ENCODE measurements at regions not wholly inside any gene's neighbourhood (a gene's known extent, or its start where the extent isn't known, plus 50 kb on each side); places are given as distances from the start of the nearest gene placed in this dataset.

DNA sequence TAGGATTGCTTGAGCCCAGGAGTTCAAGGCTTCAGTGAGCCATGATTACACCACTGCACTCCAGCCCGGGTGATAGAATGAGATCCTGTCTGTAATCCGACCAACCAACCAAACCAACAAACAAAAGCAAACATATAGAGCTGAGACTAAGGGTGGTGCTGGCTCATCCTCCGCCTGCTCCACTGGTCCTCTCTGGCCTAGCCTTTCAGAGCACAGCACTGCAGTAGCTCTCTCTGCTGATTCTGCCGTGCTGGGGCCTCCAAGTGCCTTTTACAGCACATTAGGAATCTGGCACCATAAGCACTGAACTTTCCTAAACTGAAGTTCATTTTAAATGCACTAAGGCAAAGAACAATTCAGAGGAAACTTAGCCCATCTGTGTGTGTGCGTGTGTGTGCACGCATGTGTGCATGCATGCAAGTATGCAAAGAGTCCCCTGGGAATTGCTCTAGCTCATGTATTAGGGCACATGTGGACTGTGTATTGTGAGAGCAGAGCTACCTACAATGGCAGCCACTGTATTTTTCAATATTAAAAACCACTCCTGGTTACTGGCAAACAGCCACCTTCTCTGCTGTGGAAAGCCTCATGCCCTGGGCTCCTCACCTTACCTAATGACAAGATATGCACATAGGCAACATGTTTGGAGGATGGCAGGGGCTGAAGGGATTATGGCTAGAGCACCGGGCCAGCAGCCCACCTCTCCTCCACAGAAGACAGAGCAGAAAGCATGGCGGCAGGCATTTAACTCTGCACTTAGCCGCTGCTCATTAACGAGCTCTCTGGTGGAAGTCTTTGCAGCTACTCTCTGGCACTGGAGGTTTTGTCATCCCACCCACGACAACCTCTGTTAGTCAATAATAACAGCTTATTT, 223.1 kb upstream of the TSHZ3 start:
- H3K4me3 ChIP-seq (ENCODE audit: low read depth, low read length) = no peak overlapping the region
- TF ChIP-seq, protein P1, sequence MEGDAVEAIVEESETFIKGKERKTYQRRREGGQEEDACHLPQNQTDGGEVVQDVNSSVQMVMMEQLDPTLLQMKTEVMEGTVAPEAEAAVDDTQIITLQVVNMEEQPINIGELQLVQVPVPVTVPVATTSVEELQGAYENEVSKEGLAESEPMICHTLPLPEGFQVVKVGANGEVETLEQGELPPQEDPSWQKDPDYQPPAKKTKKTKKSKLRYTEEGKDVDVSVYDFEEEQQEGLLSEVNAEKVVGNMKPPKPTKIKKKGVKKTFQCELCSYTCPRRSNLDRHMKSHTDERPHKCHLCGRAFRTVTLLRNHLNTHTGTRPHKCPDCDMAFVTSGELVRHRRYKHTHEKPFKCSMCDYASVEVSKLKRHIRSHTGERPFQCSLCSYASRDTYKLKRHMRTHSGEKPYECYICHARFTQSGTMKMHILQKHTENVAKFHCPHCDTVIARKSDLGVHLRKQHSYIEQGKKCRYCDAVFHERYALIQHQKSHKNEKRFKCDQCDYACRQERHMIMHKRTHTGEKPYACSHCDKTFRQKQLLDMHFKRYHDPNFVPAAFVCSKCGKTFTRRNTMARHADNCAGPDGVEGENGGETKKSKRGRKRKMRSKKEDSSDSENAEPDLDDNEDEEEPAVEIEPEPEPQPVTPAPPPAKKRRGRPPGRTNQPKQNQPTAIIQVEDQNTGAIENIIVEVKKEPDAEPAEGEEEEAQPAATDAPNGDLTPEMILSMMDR (IDR thresholded peaks at IDR 0.05; ENCODE audit: low read depth, low read length, missing control alignments) = no peak
- no peak for DNase-seq (ENCODE audit: low read depth)

DNA sequence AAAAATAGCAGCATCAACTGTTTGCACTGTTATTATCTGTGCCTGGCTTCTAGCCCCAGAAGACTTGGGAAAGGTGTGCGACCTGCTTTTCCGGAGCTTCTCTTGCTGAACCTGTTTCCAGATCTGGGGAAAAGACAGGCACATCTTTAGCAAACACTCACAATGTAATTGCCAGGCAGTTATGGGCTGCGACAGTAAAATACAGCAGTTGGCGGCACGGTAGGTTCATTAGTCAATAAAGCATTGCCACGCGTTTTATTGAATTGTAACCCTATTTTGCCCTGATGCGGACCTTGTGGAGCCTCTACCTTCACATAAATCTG, 223.7 kb upstream of the TSHZ3 start:
- no peak overlapping the region for H3K4me3 ChIP-seq (ENCODE audit: low read depth, low read length)
- TF ChIP-seq, protein P1 (IDR thresholded peaks at IDR 0.05; ENCODE audit: low read depth, low read length, missing control alignments) = no peak
- DNase-seq (ENCODE audit: low read depth) = no peak

GRCh38 chr19:31574251-31574973, 225.2 kb upstream of the TSHZ3 start:
- no peak for DNase-seq (ENCODE audit: low read depth)
- TF ChIP-seq, protein P1 (IDR thresholded peaks at IDR 0.05; ENCODE audit: low read depth, low read length, missing control alignments) = no peak

DNA sequence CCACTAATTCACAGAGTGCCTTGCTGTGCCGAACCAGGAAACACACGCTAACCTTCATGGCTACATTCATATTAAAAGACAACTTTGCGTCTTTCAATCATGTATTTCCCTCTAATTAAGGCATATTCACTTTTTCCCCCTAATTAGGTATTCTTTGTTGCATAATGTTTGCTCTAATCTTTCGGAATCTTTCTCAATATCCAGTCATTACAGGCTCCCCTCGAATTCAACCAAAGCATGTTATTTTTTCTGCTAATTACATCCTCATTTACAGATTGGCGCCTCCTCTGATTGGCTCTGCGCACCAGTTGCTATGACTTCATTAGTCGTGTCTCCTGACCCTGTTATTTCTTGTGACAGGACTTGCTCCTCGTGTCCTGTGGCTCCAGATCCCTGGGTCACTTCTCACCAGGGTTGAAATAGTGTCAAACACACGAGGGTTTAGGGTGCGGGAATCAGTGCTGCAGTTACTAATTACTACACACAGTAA, 226.7 kb upstream of the TSHZ3 start:
- TF ChIP-seq, protein P1 (IDR thresholded peaks at IDR 0.05; ENCODE audit: low read depth, low read length, missing control alignments) = no peak

More at GRCh38 chr19:31574251-31574973, 225.2 kb upstream of the TSHZ3 start:
- no peak overlapping the region for H3K4me3 ChIP-seq (ENCODE audit: low read depth, low read length)

DNA sequence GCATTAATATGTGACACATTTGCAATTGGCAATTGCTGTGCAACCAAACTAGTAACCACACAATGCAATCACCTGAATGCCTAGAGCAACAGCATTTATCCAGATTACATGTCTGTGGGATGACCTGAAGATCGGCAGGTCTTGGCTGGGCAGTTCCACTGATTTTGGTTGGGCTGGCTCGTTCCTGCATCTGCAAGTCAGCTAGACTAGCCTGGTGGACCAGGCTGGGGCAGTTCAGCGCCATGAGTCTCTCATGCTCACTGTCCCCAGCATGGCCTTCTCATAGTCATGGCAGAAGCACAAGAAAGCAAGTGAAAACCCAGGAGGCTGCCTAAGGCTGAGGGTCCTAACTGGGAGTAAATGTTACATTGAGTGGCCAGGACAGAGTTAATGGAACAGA, 229.1 kb upstream of the TSHZ3 start:
- TF ChIP-seq, protein P1 (IDR thresholded peaks at IDR 0.05; ENCODE audit: low read depth, low read length, missing control alignments) = no peak
- no peak for DNase-seq (ENCODE audit: low read depth)
- H3K4me3 ChIP-seq (ENCODE audit: low read depth, low read length) = no peak overlapping the region

More for the DNA sequence above, 226.7 kb upstream of the TSHZ3 start:
- no peak for DNase-seq (ENCODE audit: low read depth)
- no peak overlapping the region for H3K4me3 ChIP-seq (ENCODE audit: low read depth, low read length)

GRCh38 chr19:31583148-31583547, 233.9 kb upstream of the TSHZ3 start:
- H3K4me3 ChIP-seq (ENCODE audit: low read depth, low read length) = no peak overlapping the region
- DNase-seq (ENCODE audit: low read depth) = no peak
- TF ChIP-seq, protein P1 (IDR thresholded peaks at IDR 0.05; ENCODE audit: low read depth, low read length, missing control alignments) = no peak

Measured in GM12864 (cell line).